ENCODE measurements at regions not wholly inside any gene's neighbourhood (a gene's known extent, or its start where the extent isn't known, plus 50 kb on each side); places are given as distances from the start of the nearest gene placed in this dataset.

- FAIRE-seq (no peak), DNase-seq (ENCODE audit: insufficient read length, low spot score) (no peak)
Measured at GRCh38 chr15:95208071-95208470, 976.7 kb downstream of the MCTP2 start.

- FAIRE-seq: no peak
Measured at GRCh38 chr15:95208988-95209387, 977.6 kb downstream of the MCTP2 start.

GRCh38 chr15:95210436-95210981 is 979.1 kb downstream of the MCTP2 start:
- no peak for DNase-seq (ENCODE audit: insufficient read length, low spot score)
- FAIRE-seq: no peak

More at GRCh38 chr15:95208988-95209387, 977.6 kb downstream of the MCTP2 start:
- no peak for DNase-seq (ENCODE audit: insufficient read length, low spot score)

- FAIRE-seq: no peak
- DNase-seq (ENCODE audit: insufficient read length, low spot score): no peak
Measured at GRCh38 chr15:95215017-95215416, 983.7 kb downstream of the MCTP2 start.

- FAIRE-seq: no peak
- DNase-seq (ENCODE audit: insufficient read length, low spot score): no peak
Measured at GRCh38 chr15:95226835-95227234, 995.5 kb downstream of the MCTP2 start.

- no peak for FAIRE-seq
- no peak for DNase-seq (ENCODE audit: insufficient read length, low spot score)
Measured at GRCh38 chr15:95227235-95227634, 995.9 kb downstream of the MCTP2 start.

- DNase-seq (ENCODE audit: insufficient read length, low spot score) (no peak), FAIRE-seq (no peak)
Measured at GRCh38 chr15:95228856-95229555, 997.6 kb downstream of the MCTP2 start.

- no peak for DNase-seq (ENCODE audit: insufficient read length, low spot score)
- no peak for FAIRE-seq
Measured at GRCh38 chr15:95235033-95235432, 1003.7 kb downstream of the MCTP2 start.

- peak; percentile 73 for DNase-seq (ENCODE audit: insufficient read length, low spot score)
- peak; percentile 95 for FAIRE-seq
Measured at GRCh38 chr15:95247071-95247984, 1016.0 kb downstream of the MCTP2 start.

- no peak for FAIRE-seq
- DNase-seq (ENCODE audit: insufficient read length, low spot score): no peak
Measured at GRCh38 chr15:95249524-95249923, 1018.2 kb downstream of the MCTP2 start.

- no peak for DNase-seq (ENCODE audit: insufficient read length, low spot score)
- no peak for FAIRE-seq
Measured at GRCh38 chr15:95252404-95252803, 1021.0 kb downstream of the MCTP2 start.

GRCh38 chr15:95254263-95254662 is 1022.9 kb downstream of the MCTP2 start:
- DNase-seq (ENCODE audit: insufficient read length, low spot score) (no peak), FAIRE-seq (no peak)

GRCh38 chr15:95259513-95259912 is 1028.2 kb downstream of the MCTP2 start:
- FAIRE-seq (peak; percentile 40), DNase-seq (ENCODE audit: insufficient read length, low spot score) (peak; percentile 29)

GRCh38 chr15:95259965-95260364 is 1028.6 kb downstream of the MCTP2 start:
- DNase-seq (ENCODE audit: insufficient read length, low spot score): no peak

GRCh38 chr15:95260856-95261255 is 1029.5 kb downstream of the MCTP2 start:
- no peak for DNase-seq (ENCODE audit: insufficient read length, low spot score)
- no peak for FAIRE-seq

More at GRCh38 chr15:95259965-95260364, 1028.6 kb downstream of the MCTP2 start:
- no peak for FAIRE-seq

- DNase-seq (ENCODE audit: insufficient read length, low spot score): no peak
- FAIRE-seq: no peak
Measured at GRCh38 chr15:95261546-95261945, 1030.2 kb downstream of the MCTP2 start.

- FAIRE-seq (no peak), DNase-seq (ENCODE audit: insufficient read length, low spot score) (no peak)
Measured at GRCh38 chr15:95261968-95262367, 1030.6 kb downstream of the MCTP2 start.

GRCh38 chr15:95262866-95263564 is 1031.7 kb downstream of the MCTP2 start:
- DNase-seq (ENCODE audit: insufficient read length, low spot score): no peak
- FAIRE-seq: no peak

GRCh38 chr15:95263751-95264150 is 1032.4 kb downstream of the MCTP2 start:
- no peak for FAIRE-seq
- DNase-seq (ENCODE audit: insufficient read length, low spot score): no peak

GRCh38 chr15:95265419-95265997 is 1034.1 kb downstream of the MCTP2 start:
- DNase-seq (ENCODE audit: insufficient read length, low spot score): no peak
- no peak for FAIRE-seq
